GM19452 (cell line): ENCODE measurements at regions not wholly inside any gene's neighbourhood (a gene's known extent, or its start where the extent isn't known, plus 50 kb on each side); places are given as distances from the start of the nearest gene placed in this dataset.
"Not testable (repeated sequence)": the region's sequence is repeated elsewhere in the genome, so short reads cannot be mapped to it uniquely, and the experiment has no call there.

Source experiments
- ATAC-seq: cut with Tn5 transposase; IDR thresholded peaks from one replicate; pipeline ENCODE4 v1.9.1; 2021; ENCODE audit not compliant: unreplicated experiment

DNA sequence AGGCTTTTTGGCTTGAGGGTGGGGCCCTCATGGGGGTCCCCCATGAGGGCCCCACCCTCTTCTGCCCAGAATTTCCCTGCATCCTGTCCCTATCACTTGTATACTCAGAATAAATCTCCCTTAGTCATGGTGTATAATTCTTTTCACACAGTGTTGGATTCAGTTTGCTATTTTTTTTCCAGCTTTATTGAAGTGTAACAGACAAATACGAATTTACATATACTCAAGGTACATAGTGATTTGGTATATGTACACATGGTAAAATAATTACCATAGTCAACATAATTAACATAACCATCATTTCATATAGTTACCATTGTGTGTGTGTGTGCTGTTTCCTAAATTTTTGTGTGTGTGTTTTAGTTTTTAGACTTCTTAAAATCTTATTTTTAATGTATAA lies 289.4 kb downstream of the CNTNAP3B start:
- ATAC-seq: not testable (repeated sequence)

DNA sequence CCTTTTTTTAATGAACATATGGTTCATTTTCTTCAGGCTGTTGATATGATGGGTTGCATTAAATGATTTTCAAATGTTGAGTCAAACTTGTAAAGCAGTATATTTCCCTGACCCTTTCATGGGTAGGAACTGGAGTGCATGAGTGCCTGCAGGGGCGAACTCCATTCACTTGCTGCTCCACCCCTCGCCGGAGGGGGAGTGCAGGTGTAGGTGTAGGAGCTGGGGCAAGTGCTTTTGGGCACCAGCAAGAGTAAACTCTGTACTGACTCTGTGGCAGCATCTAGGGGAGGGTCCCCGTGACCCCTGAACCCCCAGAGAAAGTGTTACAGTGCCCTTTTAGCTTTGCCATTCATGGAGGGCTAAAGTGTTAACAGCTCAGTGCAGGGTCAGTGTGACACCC lies 290.3 kb downstream of the CNTNAP3B start:
- not testable (repeated sequence) for ATAC-seq

DNA sequence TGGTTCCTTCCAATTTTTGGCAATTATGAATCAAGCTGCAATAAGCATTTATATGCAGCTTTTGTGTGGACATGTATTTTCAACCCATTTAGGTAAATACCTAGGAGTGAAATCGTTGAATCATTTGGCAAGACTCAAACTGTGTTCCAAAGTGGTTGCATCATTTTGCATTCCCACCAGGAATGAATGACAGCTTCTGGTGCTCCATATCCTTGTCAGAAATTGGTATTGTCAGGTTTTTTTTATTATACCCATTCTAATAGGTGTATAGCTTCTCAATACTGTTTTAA lies 290.7 kb downstream of the CNTNAP3B start:
- not testable (repeated sequence) for ATAC-seq

DNA sequence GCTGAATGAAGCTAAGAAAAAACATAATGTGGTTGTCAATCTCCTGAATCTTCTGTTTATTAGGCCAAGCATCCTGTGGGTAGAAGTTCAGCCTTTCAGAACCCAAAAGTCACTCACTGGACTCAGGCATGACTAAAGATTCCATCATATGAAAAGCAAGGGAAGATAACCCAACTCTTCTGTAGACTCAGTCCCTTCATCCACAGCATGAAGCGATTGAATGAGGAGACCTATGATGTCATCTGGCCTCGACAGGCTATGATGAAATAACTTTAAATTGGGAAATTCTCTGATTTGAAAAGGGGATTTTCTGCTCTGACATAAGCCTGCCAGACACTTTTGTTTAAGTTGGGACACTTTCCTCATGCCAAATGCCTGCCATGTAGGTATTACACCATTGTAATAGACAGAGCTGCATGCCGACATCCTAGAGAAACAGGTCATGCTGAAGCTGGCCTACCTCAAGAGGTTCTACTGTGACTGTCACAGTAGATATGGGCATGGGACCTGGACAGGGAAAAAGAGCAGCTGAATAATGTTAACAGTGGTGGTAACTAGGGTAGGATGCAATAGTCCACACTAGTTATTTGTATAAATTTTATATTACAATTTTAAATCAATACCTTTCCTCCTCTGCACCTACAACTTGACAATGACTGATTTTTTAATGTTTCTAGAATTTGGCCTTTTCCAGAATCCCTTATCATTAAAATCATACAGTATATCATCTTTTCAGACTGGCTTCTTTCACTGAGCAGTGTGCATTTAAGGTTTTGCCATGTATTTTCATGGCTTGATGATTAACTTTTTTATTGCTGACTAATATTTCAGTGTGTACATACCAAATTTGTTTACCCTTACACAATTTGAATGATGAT lies 291.3 kb downstream of the CNTNAP3B start:
- ATAC-seq: not testable (repeated sequence)

DNA sequence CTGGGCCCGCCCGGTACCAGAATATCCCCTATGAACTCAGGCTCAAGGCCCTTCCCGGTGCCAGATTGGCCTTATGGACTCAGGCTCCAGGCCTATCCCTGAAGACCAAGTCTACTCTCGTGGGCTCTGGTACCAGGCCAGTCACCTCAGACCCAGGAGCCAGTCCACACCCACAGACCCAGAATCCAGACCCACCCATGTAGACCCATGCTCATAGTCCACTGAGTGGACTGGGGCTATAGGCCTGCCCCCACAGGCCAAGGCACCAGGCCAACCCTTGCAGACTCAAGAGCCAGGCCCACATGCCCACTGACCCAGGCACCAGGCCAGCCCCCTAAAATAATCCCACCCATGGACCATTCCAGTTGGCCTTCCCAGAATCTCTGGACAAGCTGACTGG lies 296.1 kb downstream of the CNTNAP3B start:
- not testable (repeated sequence) for ATAC-seq

DNA sequence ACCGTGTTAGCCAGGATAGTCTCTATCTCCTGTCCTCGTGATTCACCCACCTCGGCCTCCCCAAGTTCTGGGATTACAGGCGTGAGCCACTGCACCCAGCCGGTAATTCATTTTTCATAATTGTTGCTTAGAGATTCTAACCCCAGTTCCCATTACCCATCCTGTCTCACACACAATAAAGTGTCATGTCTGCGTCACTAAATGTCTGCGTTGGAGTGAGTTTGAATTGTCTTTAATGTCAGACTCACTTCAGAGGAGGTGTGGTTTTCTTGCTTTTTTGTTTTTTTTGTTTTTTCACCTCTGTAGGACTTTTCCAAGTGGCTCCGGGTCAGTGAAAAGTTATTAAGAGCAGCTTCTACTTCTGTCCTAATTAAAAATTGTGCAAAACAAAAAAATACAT lies 304.5 kb downstream of the CNTNAP3B start:
- ATAC-seq: not testable (repeated sequence)

DNA sequence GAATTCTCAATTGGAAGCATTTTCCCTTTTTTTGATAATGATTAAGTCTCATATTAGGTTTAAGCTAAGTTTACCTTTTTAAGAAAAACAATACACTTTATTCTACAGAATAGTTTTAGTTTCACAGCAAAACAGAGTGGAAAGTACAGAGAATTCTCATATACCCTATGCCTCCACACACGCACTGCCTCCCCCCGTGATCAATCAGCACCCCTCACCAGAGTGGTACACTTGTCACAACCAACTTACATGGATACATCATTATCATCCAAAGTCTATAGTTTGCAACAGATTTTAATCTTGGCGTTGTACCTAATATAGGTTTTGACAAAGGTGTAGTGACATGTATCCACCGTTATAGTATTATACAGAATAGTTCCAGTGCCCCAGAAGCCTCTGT lies 326.5 kb downstream of the CNTNAP3B start:
- ATAC-seq: not testable (repeated sequence)

DNA sequence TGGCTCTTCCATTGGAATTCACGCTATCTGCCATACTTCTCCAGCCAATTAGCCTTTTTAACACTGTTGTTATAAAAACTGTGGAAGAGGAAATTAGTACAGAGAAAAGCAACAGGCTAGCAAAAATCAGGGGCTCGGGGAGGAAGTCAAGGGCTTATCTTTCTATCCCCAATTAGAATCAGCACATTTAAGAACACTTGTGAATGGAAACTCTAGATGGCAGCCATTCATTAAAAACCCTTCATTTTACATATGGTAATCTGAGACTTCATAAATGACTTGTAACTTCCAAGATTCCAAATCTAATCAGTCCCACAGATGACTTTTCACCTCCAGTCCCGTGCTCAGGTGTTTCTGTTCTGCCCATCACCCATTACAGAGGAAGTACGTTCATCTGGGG lies 330.5 kb downstream of the CNTNAP3B start:
- not testable (repeated sequence) for ATAC-seq

DNA sequence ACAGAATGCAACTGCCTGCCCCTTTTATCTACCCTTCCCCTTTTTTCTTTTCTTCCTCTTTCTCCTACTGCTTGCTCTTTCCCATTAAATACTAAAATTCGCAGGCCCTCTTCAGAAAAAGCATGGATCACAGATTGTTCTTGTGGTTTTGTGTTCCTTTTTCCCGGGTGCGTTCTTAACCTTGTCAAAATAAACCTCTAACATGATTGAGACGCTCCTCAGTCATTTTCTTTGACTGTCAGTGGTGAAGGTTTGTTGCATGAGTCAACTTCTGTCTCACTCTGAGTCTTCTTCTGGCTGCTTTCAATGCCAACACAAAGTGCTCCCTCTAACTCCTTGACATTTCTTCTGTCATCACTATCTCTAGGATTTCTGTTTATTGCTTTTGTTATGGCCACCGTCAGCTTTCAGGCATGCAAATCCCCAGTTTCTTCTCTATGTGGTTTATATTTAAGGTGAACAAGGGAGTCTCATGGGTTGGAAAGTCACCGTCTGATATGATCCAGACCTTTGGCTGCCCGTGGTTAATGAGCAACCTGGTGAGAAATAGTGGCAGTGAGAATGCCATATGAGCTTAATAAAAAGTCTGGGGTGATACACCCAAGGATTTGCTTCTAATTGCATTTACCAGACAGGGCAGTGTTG lies 338.4 kb downstream of the CNTNAP3B start:
- ATAC-seq: not testable (repeated sequence)

DNA sequence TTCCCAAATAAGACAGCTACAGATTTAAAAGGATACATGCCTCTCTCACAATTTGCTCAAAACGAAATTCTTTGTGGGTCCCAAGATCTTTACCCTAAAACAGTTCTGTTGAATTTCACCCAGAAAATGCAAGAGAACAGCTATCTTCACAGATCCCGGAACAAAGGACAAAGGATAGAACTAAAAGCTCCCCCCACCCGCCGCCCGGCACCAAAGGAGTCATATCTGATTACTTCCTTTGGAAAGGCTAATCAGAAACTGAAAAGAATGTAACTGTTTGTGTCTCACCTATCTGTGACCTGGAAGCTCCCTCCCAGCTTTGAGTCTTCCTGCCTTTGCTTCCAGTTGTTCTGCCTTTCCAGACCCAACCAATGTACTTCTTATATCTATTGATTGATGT lies 339.2 kb downstream of the CNTNAP3B start:
- not testable (repeated sequence) for ATAC-seq

DNA sequence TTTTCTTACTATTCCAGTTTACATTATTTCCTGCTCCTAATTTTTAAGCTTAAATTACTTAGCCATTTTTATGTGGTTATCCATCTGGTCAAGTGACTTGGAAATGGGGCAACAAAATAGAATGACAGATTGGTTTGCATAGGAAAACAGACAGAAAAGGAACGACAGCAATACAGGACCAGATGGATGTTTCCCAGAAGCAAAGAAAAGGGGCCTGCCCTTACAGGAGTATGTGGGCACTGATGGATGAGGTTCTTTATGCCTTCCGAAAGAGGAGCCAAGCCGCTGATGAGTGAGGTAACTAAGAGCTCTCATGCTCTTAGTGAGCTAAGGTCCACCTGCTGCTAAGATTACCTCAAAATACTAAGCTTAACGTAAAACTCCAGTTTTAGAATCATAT lies 339.8 kb downstream of the CNTNAP3B start:
- ATAC-seq: not testable (repeated sequence)

DNA sequence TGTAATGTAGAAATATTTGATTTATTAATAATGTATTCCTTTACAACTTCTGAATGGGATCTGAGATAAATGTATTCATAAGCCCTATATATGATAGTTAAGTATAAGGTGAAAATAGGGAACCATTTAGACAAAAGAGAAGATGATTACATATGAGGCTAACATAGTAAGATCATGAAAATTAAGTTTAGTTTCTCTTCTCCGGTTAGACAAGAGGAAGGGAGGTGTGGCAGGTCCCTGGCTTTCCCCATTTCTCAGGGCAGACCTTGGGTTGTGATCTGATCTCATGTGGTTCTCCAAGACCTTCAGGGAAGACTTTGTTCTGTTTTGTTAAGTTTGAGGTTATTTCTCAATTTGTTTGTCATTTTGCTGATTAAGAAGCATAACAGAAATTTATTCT lies 341.3 kb downstream of the CNTNAP3B start:
- ATAC-seq: not testable (repeated sequence)

DNA sequence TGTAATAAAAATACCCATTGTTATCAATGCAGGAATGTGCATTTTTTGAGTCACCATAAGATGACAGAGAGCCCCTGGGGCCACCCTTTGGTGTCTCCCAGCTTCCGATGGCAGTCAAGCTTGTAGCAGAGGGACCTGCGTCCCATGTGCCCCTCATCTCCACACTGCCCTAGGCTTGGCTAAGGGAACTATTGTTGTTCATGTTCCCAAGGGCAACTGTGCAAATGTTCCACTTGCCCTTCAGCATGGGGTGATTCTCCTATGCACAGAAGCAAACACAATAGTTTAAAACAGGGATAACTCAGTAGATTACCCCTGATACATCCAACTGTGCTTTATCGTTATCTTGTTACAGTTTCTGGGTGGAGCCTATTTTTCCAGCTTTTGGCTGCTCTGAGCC lies 342.0 kb downstream of the CNTNAP3B start:
- not testable (repeated sequence) for ATAC-seq

DNA sequence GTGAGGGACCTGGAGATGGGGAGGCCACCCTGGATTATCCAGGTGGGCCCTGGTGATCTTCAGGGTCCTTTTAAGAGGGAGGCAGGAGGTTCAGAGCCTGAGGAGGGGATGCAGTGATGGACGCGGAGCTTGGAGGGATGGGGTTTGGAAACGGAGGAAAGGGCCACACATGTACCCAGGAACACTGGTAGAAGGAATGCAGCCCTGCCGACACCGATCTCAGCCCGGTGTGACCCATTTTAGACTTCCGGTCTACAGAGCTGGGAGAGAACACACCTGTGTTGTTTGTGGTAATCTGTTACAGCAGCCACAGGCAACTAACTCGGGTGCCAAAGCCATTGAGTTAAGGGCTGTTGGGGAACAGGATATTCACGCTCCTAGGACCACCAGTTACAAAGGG lies 345.2 kb downstream of the CNTNAP3B start:
- ATAC-seq: not testable (repeated sequence)

DNA sequence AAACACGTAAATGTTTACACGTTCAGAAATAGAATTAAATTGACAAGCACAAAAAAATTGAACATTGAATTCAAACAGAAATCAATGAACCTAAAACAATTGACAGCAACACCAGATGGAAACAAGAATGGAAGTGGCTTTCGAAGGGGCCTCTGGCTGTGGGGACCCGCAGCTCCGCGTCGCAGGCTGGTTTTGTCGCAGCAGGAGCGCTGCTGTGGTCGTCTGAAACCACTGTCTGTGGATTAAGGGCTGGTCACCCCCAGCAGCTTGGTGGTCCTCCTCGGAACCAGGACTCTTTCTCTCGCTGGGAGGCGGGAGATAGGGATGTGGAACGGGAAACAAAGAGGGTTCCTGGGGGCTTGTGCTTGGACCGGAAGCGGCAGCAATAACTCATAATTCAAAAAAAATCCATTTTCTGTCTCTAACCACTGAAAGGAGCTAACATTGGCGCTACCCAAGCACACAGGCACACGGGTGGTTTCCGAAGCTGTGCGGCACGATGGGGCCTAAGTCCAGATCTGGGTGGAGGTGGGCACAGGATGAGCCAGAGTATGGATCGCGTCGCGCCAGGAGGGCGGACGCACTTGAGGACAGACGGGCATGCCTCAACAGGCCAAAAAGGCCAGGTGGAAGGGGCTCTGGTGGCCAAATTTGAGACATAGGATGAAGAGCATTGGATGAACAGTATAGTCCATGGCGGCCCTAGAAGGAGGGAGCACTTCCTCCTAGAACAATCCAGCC lies 346.0 kb downstream of the CNTNAP3B start:
- ATAC-seq: not testable (repeated sequence)

DNA sequence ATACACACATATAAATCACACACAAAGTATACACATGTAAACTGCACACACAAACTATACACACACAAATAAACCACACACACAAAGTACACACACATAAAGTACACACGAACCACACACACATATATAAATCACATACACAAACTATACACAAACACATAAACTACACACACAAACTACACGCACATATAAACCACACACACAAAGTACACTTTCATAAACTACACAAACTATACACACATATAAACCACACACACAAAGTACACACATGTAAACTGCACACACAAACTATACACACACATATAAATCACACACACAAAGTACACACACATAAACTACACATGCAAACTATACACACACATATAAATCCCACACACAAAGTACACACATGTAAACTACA lies 347.3 kb downstream of the CNTNAP3B start:
- not testable (repeated sequence) for ATAC-seq

DNA sequence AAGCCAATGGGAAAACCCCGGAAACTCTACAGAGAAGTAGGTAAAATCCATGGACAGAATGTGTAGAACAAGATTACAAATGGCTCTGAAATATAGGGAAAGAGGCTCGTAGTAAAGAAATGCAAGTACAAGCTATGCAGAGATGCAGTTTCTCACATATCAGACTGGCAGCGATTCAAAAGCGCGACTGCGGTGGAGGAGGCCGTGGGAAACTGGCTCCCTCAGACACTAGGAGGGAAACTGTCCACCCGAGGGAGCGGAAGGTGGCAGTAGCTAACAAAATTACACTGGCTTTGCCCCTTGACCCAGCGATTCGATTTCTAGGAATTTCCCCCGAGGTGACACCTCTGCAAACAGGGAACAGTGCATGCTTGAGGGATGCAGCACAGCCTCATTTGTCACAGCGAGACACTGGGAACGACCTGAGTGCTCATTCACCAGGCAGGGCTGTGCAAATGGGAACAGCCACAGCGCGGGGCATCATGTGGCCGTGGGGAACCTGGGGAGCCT lies 349.3 kb downstream of the CNTNAP3B start:
- ATAC-seq: not testable (repeated sequence)

DNA sequence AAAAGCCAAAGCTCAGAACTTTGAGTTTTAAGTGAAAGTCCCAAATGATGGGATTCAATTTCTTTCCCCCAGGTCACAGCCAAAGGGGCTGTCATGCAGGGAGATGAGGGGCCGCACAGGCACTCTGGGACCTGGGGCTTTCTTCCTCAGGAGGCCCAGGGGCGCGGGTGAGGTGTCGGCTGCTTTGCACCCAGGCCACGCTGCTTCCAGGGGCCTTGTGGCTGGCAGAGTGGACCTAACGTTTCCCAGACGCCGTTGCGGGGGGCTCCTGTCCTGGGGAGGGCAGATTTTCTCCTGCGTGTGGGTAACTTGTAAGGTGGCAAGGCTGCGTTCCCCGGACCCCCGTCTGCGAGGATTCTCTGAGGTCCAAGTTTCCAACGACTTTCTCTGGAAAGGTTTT lies 350.0 kb downstream of the CNTNAP3B start:
- ATAC-seq: not testable (repeated sequence)

DNA sequence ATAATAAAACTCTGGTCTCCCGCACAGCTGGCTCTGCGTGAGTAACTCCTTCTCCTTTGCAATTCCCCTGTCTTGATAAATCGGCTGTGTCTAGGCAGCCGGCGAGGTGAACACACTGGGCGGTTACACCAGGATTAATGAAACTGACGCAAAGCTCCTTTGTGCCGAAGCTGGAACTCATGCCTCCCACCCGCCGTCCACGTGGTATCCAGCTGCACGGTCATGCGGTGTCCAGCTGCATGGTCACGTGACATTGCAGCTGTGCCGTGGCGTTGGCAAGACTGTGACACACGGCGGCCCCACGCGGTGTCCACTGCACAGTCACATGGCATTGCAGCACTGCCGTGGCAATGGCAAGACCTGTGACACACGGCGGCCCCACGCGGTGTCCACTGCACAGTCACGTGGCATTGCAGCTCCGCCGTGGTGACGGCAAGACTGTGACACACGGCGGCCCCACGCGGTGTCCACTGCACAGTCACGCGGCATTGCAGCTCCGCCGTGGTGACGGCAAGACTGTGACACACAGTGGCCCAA lies 350.6 kb downstream of the CNTNAP3B start:
- not testable (repeated sequence) for ATAC-seq

DNA sequence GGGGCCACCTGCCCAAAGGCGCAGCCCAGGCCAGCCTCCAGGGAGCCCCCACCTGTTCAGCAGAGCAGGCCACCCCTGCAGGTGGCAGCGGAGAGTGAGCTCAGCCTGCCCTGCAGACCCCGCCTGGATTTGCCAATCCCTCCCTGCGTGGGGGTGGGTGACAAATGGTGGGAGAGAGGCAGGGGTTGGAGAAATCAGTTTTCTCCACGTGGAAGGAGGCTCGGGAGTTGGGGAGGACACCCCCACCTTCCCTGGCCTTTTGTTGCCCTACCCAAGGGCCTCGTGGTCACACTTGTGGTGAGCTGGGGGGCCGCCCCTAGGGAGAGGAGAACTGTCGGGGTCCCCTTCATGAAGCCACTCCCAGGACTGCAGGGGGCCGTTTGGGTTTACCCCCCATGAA lies 351.7 kb downstream of the CNTNAP3B start:
- not testable (repeated sequence) for ATAC-seq

DNA sequence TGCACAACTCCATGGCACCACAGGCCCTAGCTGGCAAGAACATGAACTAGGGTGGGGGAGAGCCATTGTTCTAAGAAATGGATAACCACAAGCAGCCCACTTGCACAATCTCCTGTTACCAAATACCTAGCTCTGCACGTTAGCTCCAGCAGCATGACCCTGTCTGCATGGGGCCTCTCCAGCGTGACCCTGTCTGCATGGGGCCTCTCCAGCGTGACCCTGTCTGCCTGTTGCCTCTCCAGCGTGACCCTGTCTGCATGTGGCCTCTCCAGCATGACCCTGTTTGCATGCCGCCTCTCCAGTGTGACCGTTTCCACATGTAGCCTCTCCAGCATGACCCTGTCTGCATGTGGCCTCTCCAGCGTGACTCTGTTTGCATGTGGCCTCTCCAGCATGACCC lies 356.7 kb downstream of the CNTNAP3B start:
- ATAC-seq: not testable (repeated sequence)
